Esophagus (tissue), 2 donors: ENCODE measurements at regions not wholly inside any gene's neighbourhood (a gene's known extent, or its start where the extent isn't known, plus 50 kb on each side); places are given as distances from the start of the nearest gene placed in this dataset.

ENCODE experiments used
- H3K27ac ChIP-seq, 2 donors: one replicate each; pipeline ENCODE4 v1.5.1; 2013; ENCODE audit warnings: low read depth in 2 of 2, mild to moderate bottlenecking in 2 of 2, inconsistent platforms in 1 of 2, low read length in 1 of 2, moderate library complexity in 1 of 2
- H3K27me3 ChIP-seq, 2 donors: one replicate each; pipeline ENCODE4 v1.6.1; 2013; ENCODE audit warnings: low read length in 2 of 2, control low read depth in 1 of 2, mild to moderate bottlenecking in 1 of 2; ENCODE audit not compliant: insufficient read depth in 2 of 2, control insufficient read depth in 1 of 2
- H3K36me3 ChIP-seq, 2 donors: one replicate each; pipeline ENCODE4 v1.6.1; 2013; ENCODE audit warnings: low read length in 1 of 2; ENCODE audit not compliant: control insufficient read depth in 2 of 2, insufficient read depth in 2 of 2
- H3K4me1 ChIP-seq, 2 donors: one replicate each; pipeline ENCODE4 v1.6.1; 2013; ENCODE audit warnings: low read length in 1 of 2; ENCODE audit not compliant: control insufficient read depth in 2 of 2, insufficient read depth in 2 of 2
- H3K4me3 ChIP-seq, 2 donors: one replicate each; pipeline ENCODE4 v1.5.1; 2013; ENCODE audit warnings: low read length in 2 of 2, mild to moderate bottlenecking in 2 of 2, low read depth in 1 of 2, moderate library complexity in 1 of 2
- H3K9me3 ChIP-seq, 2 donors: one replicate each; pipeline ENCODE4 v1.6.1; 2013; ENCODE audit warnings: mild to moderate bottlenecking in 2 of 2, low read depth in 1 of 2, low read length in 1 of 2, moderate library complexity in 1 of 2; ENCODE audit not compliant: control insufficient read depth in 2 of 2, insufficient read depth in 1 of 2
- WGBS, 2 donors: extraction: QIAGEN DNeasy Blood & Tissue Kit; methylation state at CpG; one replicate each; pipeline ENCODE4 v1.1.7; 2013; 5-methylcytosine and 5-hydroxymethylcytosine counted together
- donor health status: healthy with polysubstance abuse.
- donor health status: Bipolar disorder and iron deficiency.

DNA sequence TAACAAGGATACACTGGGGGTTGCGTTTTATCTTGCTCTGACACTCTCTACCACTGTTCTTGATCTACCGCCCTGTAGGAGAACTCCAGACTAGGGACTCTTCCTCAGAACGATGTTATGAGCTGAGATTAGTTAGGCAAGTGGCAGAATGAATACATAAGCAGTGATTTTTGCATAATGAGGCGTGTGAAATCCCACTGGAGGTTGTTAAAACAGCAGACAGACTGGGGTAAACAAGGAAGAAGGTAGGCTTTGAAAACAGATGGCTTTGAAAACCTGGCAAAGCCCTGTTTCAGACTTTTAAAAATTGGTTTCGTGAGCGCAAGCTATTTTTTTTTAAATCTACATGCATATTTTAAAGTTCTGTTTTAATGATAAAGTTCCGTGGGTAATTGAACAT lies 785.2 kb downstream of the TYW1 start:
- Histone ChIP-seq H3K4me1 (no peaks in the 10 kb centered on the region), H3K27ac (no peak overlapping the region), H3K9me3 (no peaks in the 10 kb centered on the region), H3K27me3 (no peaks in the 10 kb centered on the region), H3K4me3 (no peak overlapping the region), H3K36me3 (no peaks in the 10 kb centered on the region)
- 77 to 81% methylated on average over 7 of the region's 7 CpGs for WGBS, 2 donors

DNA sequence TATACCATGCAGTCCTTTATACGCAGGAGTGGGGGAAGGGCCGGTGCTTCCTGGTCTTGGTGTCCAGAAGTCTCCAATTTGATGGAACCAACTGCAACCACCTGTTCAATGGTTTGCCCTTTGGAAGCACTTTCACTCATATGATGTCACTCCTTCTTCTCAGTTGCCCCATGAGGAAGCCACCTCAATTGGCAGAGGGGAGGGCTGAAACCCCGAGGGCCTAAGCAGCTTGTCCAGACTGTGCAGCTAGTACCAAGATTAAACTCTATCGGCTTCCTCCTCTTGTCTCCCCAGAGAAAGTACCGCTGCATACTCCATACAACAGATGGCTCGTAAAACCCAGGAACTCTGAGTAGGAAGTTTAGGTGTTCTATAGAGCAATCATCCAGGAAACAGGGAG lies 789.4 kb downstream of the TYW1 start:
- WGBS, 2 donors, result 91 to 92% methylated on average over 6 of the region's 6 CpGs
- H3K36me3 ChIP-seq, result no peaks in the 10 kb centered on the region
- no peaks in the 10 kb centered on the region for H3K9me3 ChIP-seq
- H3K4me1 ChIP-seq, result no peaks in the 10 kb centered on the region
- H3K27me3 ChIP-seq, result no peaks in the 10 kb centered on the region
- no peak overlapping the region for H3K27ac ChIP-seq
- H3K4me3 ChIP-seq, result no peak overlapping the region

DNA sequence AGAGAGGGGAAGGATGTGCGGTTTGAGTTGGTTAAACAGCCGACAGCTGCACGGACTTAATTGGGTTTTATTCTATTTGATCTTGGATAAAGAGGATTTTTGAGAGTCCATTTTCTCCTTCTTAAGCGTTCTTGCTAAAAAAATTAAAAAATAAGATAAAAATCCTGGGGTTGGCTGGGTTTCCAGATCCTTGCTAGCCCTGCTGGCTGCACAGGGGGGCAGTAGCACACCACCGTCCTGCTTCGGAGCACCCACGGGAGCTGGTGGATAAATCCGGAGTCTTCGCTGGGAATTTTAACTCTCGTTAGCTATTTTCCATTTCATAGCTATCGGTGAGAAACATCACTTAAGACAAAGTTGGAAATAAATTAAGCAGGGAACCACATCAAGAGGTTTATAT lies 792.0 kb downstream of the TYW1 start:
- no peak overlapping the region for H3K4me3 ChIP-seq
- H3K9me3 ChIP-seq, result no peaks in the 10 kb centered on the region
- H3K27ac ChIP-seq, result no peak overlapping the region
- H3K36me3 ChIP-seq, result no peaks in the 10 kb centered on the region
- 45 to 50% methylated on average over 11 of the region's 11 CpGs for WGBS, 2 donors
- no peaks in the 10 kb centered on the region for H3K27me3 ChIP-seq
- no peaks in the 10 kb centered on the region for H3K4me1 ChIP-seq

DNA sequence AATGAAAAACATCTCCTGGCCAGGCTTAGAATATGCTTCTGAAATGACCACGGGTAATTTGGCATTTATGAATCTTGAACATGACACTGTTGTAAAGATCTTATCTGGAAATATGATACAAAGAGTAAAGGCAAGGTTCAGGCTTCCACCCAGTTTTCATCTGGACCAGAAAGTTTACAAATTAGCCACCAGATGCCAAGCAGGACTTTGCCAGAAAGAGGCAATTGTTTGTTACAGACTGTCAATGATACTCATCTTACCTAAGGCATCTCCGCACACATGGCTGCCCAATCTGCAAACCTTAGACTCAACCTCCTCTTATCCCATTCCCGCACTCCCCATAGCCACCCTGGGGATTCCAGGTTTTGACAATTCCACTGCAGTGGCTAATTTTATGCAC lies 795.3 kb downstream of the TYW1 start:
- Histone ChIP-seq H3K27me3 (no peaks in the 10 kb centered on the region), H3K9me3 (no peaks in the 10 kb centered on the region), H3K4me1 (no peaks in the 10 kb centered on the region), H3K36me3 (no peaks in the 10 kb centered on the region), H3K27ac (no peak overlapping the region), H3K4me3 (no peak overlapping the region)
- WGBS, 2 donors, result 87% methylated on average over 3 of the region's 3 CpGs

DNA sequence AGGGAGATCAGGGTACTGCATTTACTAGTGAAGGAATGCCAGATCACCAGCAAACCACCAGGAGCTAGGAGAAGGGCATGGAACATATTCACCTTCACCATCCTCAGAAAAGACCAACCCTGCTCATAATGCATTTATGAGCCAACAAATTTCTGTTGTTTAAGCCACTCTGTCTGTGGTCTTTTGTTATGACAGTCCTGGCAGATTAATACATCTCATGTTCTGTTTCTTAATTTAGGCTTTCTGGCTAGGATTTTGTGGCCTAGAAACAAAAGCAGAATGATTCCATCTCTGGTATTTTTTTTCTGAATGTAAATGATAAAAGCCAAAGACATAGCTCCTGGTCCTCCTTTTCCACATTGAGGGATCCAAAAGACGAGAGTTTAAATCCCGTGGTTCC lies 797.9 kb downstream of the TYW1 start:
- Histone ChIP-seq H3K9me3 (no peaks in the 10 kb centered on the region), H3K4me1 (no peaks in the 10 kb centered on the region), H3K36me3 (no peaks in the 10 kb centered on the region), H3K4me3 (no peak overlapping the region), H3K27ac (no peak overlapping the region), H3K27me3 (no peaks in the 10 kb centered on the region)
- WGBS, 2 donors, result 76 to 82% methylated on average over 2 of the region's 2 CpGs

DNA sequence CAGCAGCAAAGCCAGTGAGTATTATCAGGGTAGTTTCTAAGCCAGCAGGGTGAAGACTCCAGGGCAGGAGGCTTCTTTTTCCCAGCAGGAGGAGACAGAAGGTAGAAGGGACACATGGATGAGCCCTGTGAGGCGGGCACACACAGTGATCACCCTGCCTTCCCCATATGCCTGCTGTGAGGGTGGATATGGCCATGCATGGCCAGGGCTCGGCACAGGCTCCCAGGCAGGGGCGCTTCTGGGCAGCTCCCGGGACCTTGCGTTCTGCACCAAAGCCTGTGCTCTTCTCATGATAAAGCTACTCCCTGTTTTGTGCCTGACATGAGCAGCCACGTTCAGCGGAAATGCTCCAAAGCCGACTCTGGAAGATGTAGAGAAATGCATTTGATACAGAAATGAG lies 807.2 kb downstream of the TYW1 start:
- no peaks in the 10 kb centered on the region for H3K27me3 ChIP-seq
- whole genome bisulfite sequencing, 2 donors, result 87 to 91% methylated on average over 8 of the region's 8 CpGs
- no peaks in the 10 kb centered on the region for H3K36me3 ChIP-seq
- H3K4me3 ChIP-seq, result no peak overlapping the region
- no peaks in the 10 kb centered on the region for H3K4me1 ChIP-seq
- no peak overlapping the region for H3K27ac ChIP-seq
- peaks cover 0 to 2% of the 10 kb centered on the region in 2 donors for H3K9me3 ChIP-seq

DNA sequence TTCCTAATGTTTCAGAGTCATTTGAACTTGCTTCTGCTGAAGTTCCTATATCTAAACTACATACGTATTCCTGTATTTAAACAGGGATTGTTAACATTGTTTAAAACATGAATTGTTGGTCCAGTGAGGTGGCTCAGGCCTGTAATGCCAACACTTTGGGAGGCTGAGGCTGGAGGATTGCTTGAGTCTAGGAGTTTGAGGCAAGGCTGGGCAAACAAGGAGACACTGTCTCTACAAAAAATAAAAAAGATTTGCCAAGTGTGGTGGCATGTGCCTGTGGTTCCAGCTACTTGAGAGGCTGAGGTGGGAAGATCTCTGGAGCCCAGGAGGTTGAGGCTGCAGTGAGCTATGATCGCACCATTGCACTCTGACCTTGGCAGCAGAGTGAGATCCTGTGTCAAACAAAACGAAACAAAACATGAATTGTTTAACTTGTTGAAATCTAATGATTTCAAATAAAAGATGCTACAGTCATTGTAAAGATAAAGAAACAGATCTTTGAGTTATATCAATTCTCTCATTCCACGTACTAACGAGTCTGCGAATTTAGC lies 809.4 kb downstream of the TYW1 start:
- Histone ChIP-seq H3K36me3 (no peaks in the 10 kb centered on the region), H3K4me1 (no peaks in the 10 kb centered on the region), H3K27me3 (no peaks in the 10 kb centered on the region), H3K9me3 (peaks cover 0 to 2% of the 10 kb centered on the region in 2 donors), H3K27ac (no peak overlapping the region), H3K4me3 (no peak overlapping the region)
- WGBS, 2 donors, result 75 to 80% methylated on average over 6 of the region's 6 CpGs

DNA sequence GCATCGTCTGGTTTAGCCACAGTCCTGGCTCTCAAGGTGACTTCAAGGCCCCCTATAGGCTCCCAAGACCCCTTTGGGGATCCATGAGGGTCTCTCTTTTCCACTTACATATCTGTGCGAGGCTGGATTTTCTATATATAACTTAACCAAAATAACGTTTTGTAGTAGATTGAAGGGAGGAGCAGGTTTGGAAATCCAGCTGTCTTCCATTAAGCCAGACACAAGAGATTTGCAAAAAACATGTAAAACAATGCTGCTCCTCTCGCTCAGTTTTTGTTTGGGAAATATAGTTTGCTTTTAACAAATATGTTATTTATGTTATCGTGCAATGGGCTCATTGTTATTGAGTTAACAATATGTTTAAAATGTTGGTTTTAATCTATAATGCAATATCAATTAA lies 811.2 kb downstream of the TYW1 start:
- no peaks in the 10 kb centered on the region for H3K4me1 ChIP-seq
- WGBS, 2 donors, result 73 to 79% methylated on average over 5 of the region's 5 CpGs
- no peaks in the 10 kb centered on the region for H3K36me3 ChIP-seq
- H3K4me3 ChIP-seq, result no peak overlapping the region
- H3K27me3 ChIP-seq, result no peaks in the 10 kb centered on the region
- peaks cover 0 to 2% of the 10 kb centered on the region in 2 donors for H3K9me3 ChIP-seq
- H3K27ac ChIP-seq, result no peak overlapping the region

DNA sequence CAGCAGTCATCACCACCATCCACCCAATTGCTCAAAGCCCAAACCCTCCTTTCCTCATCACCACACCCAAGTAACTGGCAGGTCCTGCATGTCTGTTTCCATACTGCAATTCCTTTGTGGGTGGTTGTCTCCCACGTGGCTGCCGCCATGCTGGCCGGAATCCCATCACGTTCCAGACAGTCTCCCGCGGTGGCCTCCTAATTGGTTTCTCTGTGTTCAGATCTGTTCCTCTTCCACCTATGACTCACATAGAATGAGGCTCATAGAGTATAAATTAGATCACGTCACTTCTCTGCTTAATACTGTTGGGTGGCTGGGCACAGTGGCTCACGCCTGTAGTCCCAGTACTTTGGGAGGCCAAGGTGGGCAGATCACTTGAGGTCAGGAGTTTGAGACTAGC lies 813.0 kb downstream of the TYW1 start:
- no peak overlapping the region for H3K4me3 ChIP-seq
- WGBS, 2 donors, result 85 to 88% methylated on average over 8 of the region's 8 CpGs
- H3K9me3 ChIP-seq, result peaks cover 0 to 2% of the 10 kb centered on the region in 2 donors
- no peaks in the 10 kb centered on the region for H3K27me3 ChIP-seq
- no peaks in the 10 kb centered on the region for H3K36me3 ChIP-seq
- H3K27ac ChIP-seq, result no peak overlapping the region
- no peaks in the 10 kb centered on the region for H3K4me1 ChIP-seq

DNA sequence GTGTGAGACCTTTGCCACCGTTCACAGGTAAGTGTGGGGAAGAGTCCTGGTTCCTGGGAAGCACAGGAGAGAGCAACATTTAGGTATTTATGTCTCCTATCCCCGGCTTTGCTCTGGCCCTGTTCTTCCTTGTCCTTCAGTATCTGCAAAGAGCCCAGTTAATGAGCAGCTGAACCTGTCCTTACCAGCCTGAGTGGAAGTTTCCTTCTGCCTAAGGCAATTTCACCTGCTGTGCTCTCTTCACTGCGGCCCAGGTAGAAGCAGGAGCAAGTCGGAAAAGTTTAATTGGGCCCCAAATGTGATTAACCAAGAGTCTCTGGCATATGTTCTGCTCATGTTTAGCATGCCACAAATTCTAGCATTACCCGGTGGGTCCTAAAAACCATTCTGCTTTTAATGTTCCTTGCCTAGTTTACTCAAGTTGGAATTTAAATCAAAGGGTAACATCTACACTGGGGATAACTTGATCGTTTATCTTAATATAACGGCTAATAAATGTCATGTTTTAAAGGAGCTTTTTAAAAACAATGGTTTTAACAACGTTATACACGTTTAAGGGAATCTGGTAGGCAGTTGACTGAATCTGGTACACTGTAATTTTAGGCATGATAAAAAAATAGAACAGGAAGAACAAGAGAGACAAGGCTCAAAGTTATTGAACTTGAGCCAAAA lies 817.1 kb downstream of the TYW1 start:
- H3K4me3 ChIP-seq, result no peak overlapping the region
- H3K27ac ChIP-seq, result no peak overlapping the region
- no peaks in the 10 kb centered on the region for H3K4me1 ChIP-seq
- WGBS, 2 donors, result 60 to 62% methylated on average over 9 of the region's 9 CpGs
- peaks cover 2 to 3% of the 10 kb centered on the region in 2 donors for H3K9me3 ChIP-seq
- H3K27me3 ChIP-seq, result no peaks in the 10 kb centered on the region
- H3K36me3 ChIP-seq, result no peaks in the 10 kb centered on the region
